Kidney (tissue), 13 donors: ENCODE measurements at regions not wholly inside any gene's neighbourhood (a gene's known extent, or its start where the extent isn't known, plus 50 kb on each side); places are given as distances from the start of the nearest gene placed in this dataset.

Source experiments
- DNase-seq, 5 donors: peaks; one replicate each; pipeline ENCODE4 v3.0.0-alpha.2; 2013 to 2020
- FAIRE-seq: peaks from 2 replicates; lab custom pipeline; 2012; peaks lifted over from hg19 to GRCh38; lab: Jason Lieb, UNC
- H3K27ac ChIP-seq, 2 donors: one replicate each; pipeline ENCODE4 v1.7.0; 2013; ENCODE audit warnings: low read depth in 2 of 2, low read length in 2 of 2, inconsistent platforms in 1 of 2
- H3K27me3 ChIP-seq: one replicate; pipeline ENCODE4 v1.7.1; 2013; ENCODE audit warnings: low read length, inconsistent platforms; ENCODE audit not compliant: control insufficient read depth, insufficient read depth
- H3K36me3 ChIP-seq, 3 donors: one replicate each; pipeline versions ENCODE4 v1.7.0 to v1.7.1; 2013; ENCODE audit warnings: low read length in 3 of 3, control low read depth in 1 of 3, inconsistent platforms in 1 of 3; ENCODE audit not compliant: insufficient read depth in 3 of 3, control insufficient read depth in 2 of 3
- H3K4me1 ChIP-seq, 3 donors: one replicate each; pipeline versions ENCODE4 v1.7.0 to v1.7.1; 2013; ENCODE audit warnings: low read length in 3 of 3, inconsistent platforms in 1 of 3, low read depth in 1 of 3; ENCODE audit not compliant: control insufficient read depth in 2 of 3, insufficient read depth in 2 of 3
- H3K4me3 ChIP-seq, 3 donors: one replicate each; pipeline versions ENCODE4 v1.7.0 to v1.8.1; 2013; ENCODE audit warnings: low read length in 3 of 3, control low read depth in 1 of 3, inconsistent platforms in 1 of 3
- H3K9ac ChIP-seq, 3 donors: one replicate each; pipeline versions ENCODE4 v1.7.0 to v1.7.1; 2013; ENCODE audit warnings: low read length in 3 of 3, control low read depth in 1 of 3, inconsistent platforms in 1 of 3
- H3K9me3 ChIP-seq, 3 donors: one replicate each; pipeline versions ENCODE4 v1.7.0 to v1.7.1; 2013; ENCODE audit warnings: low read length in 3 of 3, control low read depth in 1 of 3, inconsistent platforms in 1 of 3; ENCODE audit not compliant: control insufficient read depth in 2 of 3, insufficient read depth in 1 of 3
- intact Hi-C: fragments of 100-400 bp; cut with DNase I; formaldehyde crosslinking; loops from one replicate; pipeline ENCODE4 v1.11.1; 2022
- TF ChIP-seq, protein P1 (sequence below): IDR thresholded peaks from 3 replicates; pipeline ENCODE4 v1.5.1; 2012; ENCODE audit warnings: mild to moderate bottlenecking, moderate library complexity, borderline replicate concordance; ENCODE audit not compliant: insufficient read depth; ENCODE audit errors: extremely low read depth
- donor health status: control.
- donor health status: control.
- donor health status: control.
- donor health status: control.
- donor health status: control.
- donor health status: DM: yes; HTN: yes; CAD: no.
- donor health status: Normal renal cell carcinoma (clear cell type).

DNA sequence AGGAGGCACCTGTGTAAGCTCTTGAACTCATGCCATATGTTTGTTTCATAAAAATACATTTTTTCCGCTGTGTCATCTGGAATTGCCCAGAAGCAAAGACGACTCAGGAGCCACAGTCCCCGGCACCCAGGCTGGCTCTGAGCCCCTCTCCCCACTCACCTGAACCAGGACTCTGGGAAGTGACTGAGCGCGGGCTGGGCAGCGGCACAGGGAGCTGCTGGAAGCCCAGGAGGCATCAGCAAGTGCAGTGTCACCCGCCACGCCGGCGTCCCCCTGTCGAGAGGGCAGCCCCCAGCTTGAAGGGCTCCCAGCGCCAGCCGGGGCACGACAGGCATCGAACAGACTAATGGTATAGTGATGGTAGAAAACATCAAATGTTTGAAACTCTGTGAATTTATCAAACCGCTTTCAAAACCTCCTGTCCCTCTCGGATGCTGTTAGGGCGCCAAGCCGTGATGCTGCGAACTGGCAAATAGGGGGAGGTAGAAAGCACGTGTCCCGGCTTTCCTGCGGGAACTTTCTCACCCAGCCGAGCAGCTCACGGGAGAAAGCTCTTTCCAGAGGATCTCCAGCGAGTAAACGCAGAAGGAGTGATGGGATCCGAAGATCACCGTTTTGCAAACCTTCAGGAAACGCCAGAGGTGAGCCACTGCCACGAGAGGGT, 57.8 kb upstream of the COL18A1 start:
- FAIRE-seq (no peak), DNase-seq (peak in 2 of 5 donors; percentile 37 to 74)

DNA sequence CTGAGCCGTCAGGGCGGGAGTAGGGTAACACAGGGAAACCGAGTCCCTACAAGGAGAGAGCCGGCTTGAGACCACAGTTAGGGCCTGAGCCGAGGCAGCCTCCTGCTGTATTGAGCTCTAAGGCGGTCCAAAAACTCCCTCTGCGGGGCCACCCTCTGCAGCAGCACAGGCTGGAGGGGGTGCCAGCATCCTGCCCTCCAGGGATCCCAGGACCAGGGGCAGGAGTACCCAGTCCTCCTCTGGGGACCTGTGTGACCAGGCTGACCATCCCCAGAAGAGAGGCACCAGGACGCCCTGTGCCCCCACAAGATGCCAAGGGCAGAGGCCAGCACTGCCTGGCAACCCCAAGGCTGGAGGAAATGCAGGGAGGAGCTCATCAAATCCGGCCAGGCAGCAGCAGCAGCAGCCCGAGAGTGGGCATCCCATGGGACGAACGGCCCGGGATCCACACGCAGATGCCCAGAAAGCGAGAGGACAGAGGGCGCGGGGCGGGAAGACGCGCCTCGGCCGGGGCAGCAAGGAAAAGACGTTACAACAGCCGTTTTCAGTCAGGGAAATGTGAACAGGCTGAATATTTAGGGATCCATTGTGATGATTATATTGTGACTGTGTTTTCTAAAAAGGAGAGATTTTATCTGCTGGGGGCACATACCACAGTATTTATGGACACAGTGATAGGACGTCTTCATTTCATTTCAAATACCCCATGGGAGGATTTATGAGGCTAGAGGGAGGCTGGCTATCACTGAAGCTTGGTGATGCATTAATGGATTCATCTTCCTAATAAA, 57.1 kb upstream of the COL18A1 start:
- Histone ChIP-seq H3K4me1 (peaks cover 0 to 20% (median 4%) of the 10 kb centered on the region in 3 donors), H3K27me3 (no peaks in the 10 kb centered on the region), H3K36me3 (no peaks in the 10 kb centered on the region), H3K9ac (no peak overlapping the region), H3K9me3 (no peaks in the 10 kb centered on the region), H3K27ac (peak overlapping the region; percentile 62 to 67), H3K4me3 (no peak overlapping the region)
- FAIRE-seq: no peak
- peak in 2 of 5 donors; percentile 70 to 88 for DNase-seq
- intact Hi-C loops: no loop called here
- TF ChIP-seq, protein P1, sequence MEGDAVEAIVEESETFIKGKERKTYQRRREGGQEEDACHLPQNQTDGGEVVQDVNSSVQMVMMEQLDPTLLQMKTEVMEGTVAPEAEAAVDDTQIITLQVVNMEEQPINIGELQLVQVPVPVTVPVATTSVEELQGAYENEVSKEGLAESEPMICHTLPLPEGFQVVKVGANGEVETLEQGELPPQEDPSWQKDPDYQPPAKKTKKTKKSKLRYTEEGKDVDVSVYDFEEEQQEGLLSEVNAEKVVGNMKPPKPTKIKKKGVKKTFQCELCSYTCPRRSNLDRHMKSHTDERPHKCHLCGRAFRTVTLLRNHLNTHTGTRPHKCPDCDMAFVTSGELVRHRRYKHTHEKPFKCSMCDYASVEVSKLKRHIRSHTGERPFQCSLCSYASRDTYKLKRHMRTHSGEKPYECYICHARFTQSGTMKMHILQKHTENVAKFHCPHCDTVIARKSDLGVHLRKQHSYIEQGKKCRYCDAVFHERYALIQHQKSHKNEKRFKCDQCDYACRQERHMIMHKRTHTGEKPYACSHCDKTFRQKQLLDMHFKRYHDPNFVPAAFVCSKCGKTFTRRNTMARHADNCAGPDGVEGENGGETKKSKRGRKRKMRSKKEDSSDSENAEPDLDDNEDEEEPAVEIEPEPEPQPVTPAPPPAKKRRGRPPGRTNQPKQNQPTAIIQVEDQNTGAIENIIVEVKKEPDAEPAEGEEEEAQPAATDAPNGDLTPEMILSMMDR: no peak

More for the DNA sequence above, 57.8 kb upstream of the COL18A1 start:
- Histone ChIP-seq H3K36me3 (no peaks in the 10 kb centered on the region), H3K27ac (peak overlapping the region; percentile 62 to 67), H3K27me3 (no peaks in the 10 kb centered on the region), H3K4me3 (no peak overlapping the region), H3K9ac (no peak overlapping the region), H3K4me1 (peaks cover 0 to 20% (median 4%) of the 10 kb centered on the region in 3 donors), H3K9me3 (no peaks in the 10 kb centered on the region)
- intact Hi-C loops: no loop called here
- TF ChIP-seq, protein P1: no peak

DNA sequence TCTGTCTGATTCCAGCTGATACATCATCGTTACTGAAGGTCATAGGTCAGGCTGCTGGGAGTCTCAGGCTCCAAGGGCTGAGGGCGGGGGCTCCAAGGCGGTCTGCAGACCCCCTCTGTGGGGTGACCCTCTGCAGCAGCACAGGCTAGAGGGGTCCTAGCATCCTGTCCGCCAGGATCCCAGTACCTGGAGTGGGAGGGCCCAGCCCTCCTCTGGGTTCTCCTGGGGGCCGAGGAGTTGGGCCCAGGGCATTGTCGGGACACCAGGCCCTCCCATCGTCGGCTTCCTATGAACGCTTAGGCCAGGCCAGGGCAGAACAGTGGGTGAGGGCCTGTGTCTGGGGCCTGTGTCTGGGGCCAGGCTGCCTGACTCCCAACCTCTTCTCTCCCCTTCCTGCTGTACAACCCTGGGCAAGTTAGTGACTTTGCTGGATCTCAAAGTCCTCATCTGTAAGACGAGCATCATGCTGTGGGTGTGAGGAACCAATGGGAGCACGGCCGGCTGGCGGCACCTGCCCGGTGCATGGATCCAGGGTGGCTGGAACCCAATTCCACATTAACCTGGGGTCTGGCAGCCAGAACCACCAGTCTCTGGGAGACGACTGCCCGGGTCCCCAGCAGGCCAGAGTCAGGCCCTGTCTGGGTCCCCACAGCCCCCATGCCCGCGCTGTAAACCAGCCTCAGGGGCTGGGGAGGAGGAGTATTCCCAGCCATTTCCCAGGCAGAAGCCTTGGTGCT, 56.2 kb upstream of the COL18A1 start:
- no peak overlapping the region for H3K4me3 ChIP-seq
- no peaks in the 10 kb centered on the region for H3K9me3 ChIP-seq
- peaks cover 0 to 20% (median 8%) of the 10 kb centered on the region in 3 donors for H3K4me1 ChIP-seq
- no peak overlapping the region for H3K9ac ChIP-seq
- TF ChIP-seq, protein P1: no peak
- FAIRE-seq (no peak), DNase-seq (peak in 2 of 5 donors; percentile 9 to 61)
- no peaks in the 10 kb centered on the region for H3K36me3 ChIP-seq
- intact Hi-C loops: no loop called here
- no peaks in the 10 kb centered on the region for H3K27me3 ChIP-seq
- H3K27ac ChIP-seq: peak overlapping the region; percentile 68 to 80
